ENCODE measurements at regions not wholly inside any gene's neighbourhood (a gene's known extent, or its start where the extent isn't known, plus 50 kb on each side); places are given as distances from the start of the nearest gene placed in this dataset.
"Not testable (repeated sequence)": the region's sequence is repeated elsewhere in the genome, so short reads cannot be mapped to it uniquely, and the experiment has no call there.

GRCh38 chr2:84057917-84058560 is 401.0 kb downstream of the SUCLG1 start:
- H3K4me1 ChIP-seq (ENCODE audit: control insufficient read depth, insufficient read depth, low read length), result no peaks in the 10 kb centered on the region
- CTCF ChIA-PET, result interaction anchor here (1.0 kb wide), 1 partner anchor 35 kb away, joined by 3 read pairs; no protein-coding TSS in a partner anchor
- H3K36me3 ChIP-seq (ENCODE audit: control insufficient read depth in 2 of 2, insufficient read depth in 1 of 2, low read length in 2 of 2), result no peaks in the 10 kb centered on the region
- no peaks in the 10 kb centered on the region for H3K9me3 ChIP-seq (ENCODE audit: control insufficient read depth, insufficient read depth, low read depth, low read length)
- no peak overlapping the region for H3K4me3 ChIP-seq (ENCODE audit: low read depth, low read length)
- POLR2A ChIA-PET, result no interaction called here
- TF ChIP-seq ZNF175 (tag by site-specific recombination; IDR thresholded peaks at IDR 0.05) (no peak), ZNF777 (tag by site-specific recombination; IDR thresholded peaks at IDR 0.05; ENCODE audit: borderline replicate concordance) (no peak), KLF8 (tag by site-specific recombination; IDR thresholded peaks at IDR 0.05) (no peak), ZFP37 (tag by site-specific recombination; IDR thresholded peaks at IDR 0.05) (no peak), ZNF549 (tag by site-specific recombination; IDR thresholded peaks at IDR 0.05) (no peak)
- TF ChIP-seq, protein P1, sequence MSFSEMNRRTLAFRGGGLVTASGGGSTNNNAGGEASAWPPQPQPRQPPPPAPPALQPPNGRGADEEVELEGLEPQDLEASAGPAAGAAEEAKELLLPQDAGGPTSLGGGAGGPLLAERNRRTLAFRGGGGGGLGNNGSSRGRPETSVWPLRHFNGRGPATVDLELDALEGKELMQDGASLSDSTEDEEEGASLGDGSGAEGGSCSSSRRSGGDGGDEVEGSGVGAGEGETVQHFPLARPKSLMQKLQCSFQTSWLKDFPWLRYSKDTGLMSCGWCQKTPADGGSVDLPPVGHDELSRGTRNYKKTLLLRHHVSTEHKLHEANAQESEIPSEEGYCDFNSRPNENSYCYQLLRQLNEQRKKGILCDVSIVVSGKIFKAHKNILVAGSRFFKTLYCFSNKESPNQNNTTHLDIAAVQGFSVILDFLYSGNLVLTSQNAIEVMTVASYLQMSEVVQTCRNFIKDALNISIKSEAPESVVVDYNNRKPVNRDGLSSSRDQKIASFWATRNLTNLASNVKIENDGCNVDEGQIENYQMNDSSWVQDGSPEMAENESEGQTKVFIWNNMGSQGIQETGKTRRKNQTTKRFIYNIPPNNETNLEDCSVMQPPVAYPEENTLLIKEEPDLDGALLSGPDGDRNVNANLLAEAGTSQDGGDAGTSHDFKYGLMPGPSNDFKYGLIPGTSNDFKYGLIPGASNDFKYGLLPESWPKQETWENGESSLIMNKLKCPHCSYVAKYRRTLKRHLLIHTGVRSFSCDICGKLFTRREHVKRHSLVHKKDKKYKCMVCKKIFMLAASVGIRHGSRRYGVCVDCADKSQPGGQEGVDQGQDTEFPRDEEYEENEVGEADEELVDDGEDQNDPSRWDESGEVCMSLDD (tag by site-specific recombination; IDR thresholded peaks at IDR 0.05), result no peak
- H3K27ac ChIP-seq (ENCODE audit: extremely low read depth, low read depth, low read length), result no peak overlapping the region

DNA sequence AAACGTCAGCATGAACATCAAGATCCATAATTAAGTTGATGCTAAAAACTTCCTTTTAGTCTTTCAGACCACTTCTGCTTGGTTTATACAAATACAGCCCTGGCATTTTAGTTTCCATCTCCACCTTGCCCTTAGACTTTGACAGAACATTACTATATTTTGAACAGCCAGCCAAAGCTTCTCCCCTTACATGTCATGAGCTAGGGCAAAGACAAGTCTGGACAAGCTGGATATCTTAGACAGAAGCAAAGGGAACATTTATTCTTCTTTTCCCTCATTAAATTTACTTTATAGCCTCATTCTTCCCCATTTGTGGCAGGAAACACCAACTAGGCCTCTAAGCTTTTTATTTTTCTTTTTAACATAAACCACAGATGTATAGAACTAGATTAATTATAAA is 403.3 kb downstream of the SUCLG1 start:
- CTCF ChIA-PET, result no interaction called here
- POLR2A ChIA-PET, result no interaction called here
- no peak overlapping the region for H3K4me3 ChIP-seq (ENCODE audit: low read depth, low read length)

GRCh38 chr2:84054577-84054976 is 404.5 kb downstream of the SUCLG1 start:
- H3K4me1 ChIP-seq (ENCODE audit: control insufficient read depth, insufficient read depth, low read length); H3K27ac ChIP-seq (ENCODE audit: extremely low read depth, low read depth, low read length); POLR2A ChIA-PET; H3K4me3 ChIP-seq (ENCODE audit: low read depth, low read length); H3K9me3 ChIP-seq (ENCODE audit: control insufficient read depth, insufficient read depth, low read depth, low read length); H3K36me3 ChIP-seq (ENCODE audit: control insufficient read depth in 2 of 2, insufficient read depth in 1 of 2, low read length in 2 of 2): not testable (repeated sequence)
- CTCF ChIA-PET, result interaction anchor here (0.6 kb wide), 1 partner anchor 34 kb away, joined by 5 read pairs; no protein-coding TSS in a partner anchor

More for the DNA sequence above, 403.3 kb downstream of the SUCLG1 start:
- Histone ChIP-seq H3K9me3 (ENCODE audit: control insufficient read depth, insufficient read depth, low read depth, low read length) (no peaks in the 10 kb centered on the region), H3K36me3 (ENCODE audit: control insufficient read depth in 2 of 2, insufficient read depth in 1 of 2, low read length in 2 of 2) (no peaks in the 10 kb centered on the region), H3K4me1 (ENCODE audit: control insufficient read depth, insufficient read depth, low read length) (no peaks in the 10 kb centered on the region), H3K27ac (ENCODE audit: extremely low read depth, low read depth, low read length) (peak overlapping the region; percentile 59; the same call in 1 of the 2 replicates)
- TF ChIP-seq ZNF138 (tag by site-specific recombination; IDR thresholded peaks at IDR 0.05; ENCODE audit: borderline replicate concordance) (no peak), ZNF157 (tag by site-specific recombination; IDR thresholded peaks at IDR 0.05) (no peak), HOXD13 (CRISPR knock-in tag; IDR thresholded peaks at IDR 0.05; ENCODE audit: borderline replicate concordance) (no peak), ZNF426 (tag by site-specific recombination; IDR thresholded peaks at IDR 0.05) (no peak), ZNF280C (tag by site-specific recombination; IDR thresholded peaks at IDR 0.05) (no peak), ZNF521 (tag by site-specific recombination; IDR thresholded peaks at IDR 0.05) (no peak), MZF1 (tag by site-specific recombination; IDR thresholded peaks at IDR 0.05; ENCODE audit: borderline replicate concordance) (no peak), GFI1B (tag by site-specific recombination; IDR thresholded peaks at IDR 0.05) (no peak), ZNF621 (tag by site-specific recombination; IDR thresholded peaks at IDR 0.05) (no peak), SCRT2 (tag by site-specific recombination; IDR thresholded peaks at IDR 0.05) (no peak), ZNF670 (tag by site-specific recombination; IDR thresholded peaks at IDR 0.05; ENCODE audit: low read depth) (no peak)

All from HEK293 (cell line).